Endodermal cell (in vitro differentiated cells): ENCODE measurements at regions not wholly inside any gene's neighbourhood (a gene's known extent, or its start where the extent isn't known, plus 50 kb on each side); places are given as distances from the start of the nearest gene placed in this dataset.
A peak's percentile ranks its signal among the peaks of the same experiment; 100 is the strongest.

Experiments used
- DNase-seq: peaks from one replicate; pipeline ENCODE4 v3.0.0-alpha.2; 2017
- H3K27ac ChIP-seq: 2 replicates; pipeline ENCODE4 v1.5.1; 2013; ENCODE audit warnings: mild to moderate bottlenecking, low read depth, low read length, moderate library complexity
- H3K27me3 ChIP-seq: 2 replicates; pipeline ENCODE4 v1.6.1; 2013; ENCODE audit warnings: mild to moderate bottlenecking, low read length, moderate library complexity; ENCODE audit not compliant: insufficient read depth, control insufficient read depth, poor library complexity, severe bottlenecking
- H3K36me3 ChIP-seq: 2 replicates; pipeline ENCODE4 v1.7.0; 2013; ENCODE audit warnings: mild to moderate bottlenecking, low read length, moderate library complexity; ENCODE audit not compliant: control insufficient read depth, insufficient read depth
- H3K4me1 ChIP-seq: one replicate; pipeline ENCODE4 v1.7.0; 2013; ENCODE audit warnings: low read length; ENCODE audit not compliant: control insufficient read depth, insufficient read depth
- H3K4me3 ChIP-seq: 2 replicates; pipeline ENCODE4 v1.5.1; 2013; ENCODE audit warnings: mild to moderate bottlenecking, low read length, moderate library complexity
- H3K9ac ChIP-seq: 2 replicates; pipeline ENCODE4 v1.6.1; 2013; ENCODE audit warnings: mild to moderate bottlenecking, low read length, moderate library complexity; ENCODE audit not compliant: poor library complexity, severe bottlenecking; ENCODE audit errors: extremely low read depth
- H3K9me3 ChIP-seq: 2 replicates; pipeline ENCODE4 v1.6.1; 2013; ENCODE audit warnings: mild to moderate bottlenecking, low read length, moderate library complexity; ENCODE audit not compliant: control insufficient read depth
- H3K27ac Mint-ChIP-seq: 2 replicates; pipeline ENCODE4 v1.8.0; 2020; ENCODE audit warnings: mixed read lengths
- H3K27me3 Mint-ChIP-seq: 2 replicates; pipeline ENCODE4 v1.8.0; 2021; ENCODE audit warnings: mild to moderate bottlenecking, mixed read lengths; ENCODE audit not compliant: insufficient read depth
- H3K36me3 Mint-ChIP-seq: 2 replicates; pipeline ENCODE4 v1.8.0; 2020; ENCODE audit warnings: low read depth, mixed read lengths
- H3K4me1 Mint-ChIP-seq: 2 replicates; pipeline ENCODE4 v1.8.0; 2020; ENCODE audit warnings: mixed read lengths
- H3K4me3 Mint-ChIP-seq: 2 replicates; pipeline ENCODE4 v1.8.0; 2020; ENCODE audit warnings: mild to moderate bottlenecking, moderate library complexity, mixed read lengths
- H3K9me3 Mint-ChIP-seq: 2 replicates; pipeline ENCODE4 v1.8.0; 2020; ENCODE audit warnings: mild to moderate bottlenecking, mixed read lengths
- CTCF ChIP-seq: fragments of 200-600 bp; sonication (generic); conservative IDR thresholded peaks from 2 replicates; pipeline ENCODE4 v1.5.0; 2021; ENCODE audit warnings: antibody characterized with exemption, mild to moderate bottlenecking
- WGBS, 2 experiments: methylation state at CpG; one replicate each; pipeline versions ENCODE4 v1.1.5 to v1.1.7; 2013; ENCODE audit warnings: missing lambda C conversion rate in 2 of 2, mixed read lengths in 1 of 2; ENCODE audit not compliant: insufficient coverage in 1 of 2, insufficient read length in 1 of 2; 5-methylcytosine and 5-hydroxymethylcytosine counted together

- Mint-ChIP-seq H3K27me3 (no peaks in the 10 kb centered on the region), H3K9me3 (peaks cover 7% of the 10 kb centered on the region), H3K4me1 (no peaks in the 10 kb centered on the region), H3K27ac (no peak overlapping the region), H3K36me3 (no peaks in the 10 kb centered on the region), H3K4me3 (no peak overlapping the region)
- WGBS, 2 experiments: 86 to 88% methylated on average over 2 to 3 of the region's 3 CpGs
- H3K4me3 ChIP-seq: no peak overlapping the region
- no peaks in the 10 kb centered on the region for H3K36me3 ChIP-seq
- no peak for TF ChIP-seq CTCF
- H3K27ac ChIP-seq: no peak overlapping the region
- no peaks in the 10 kb centered on the region for H3K4me1 ChIP-seq
- DNase-seq: no peak
- peaks cover 2% of the 10 kb centered on the region for H3K9me3 ChIP-seq
- H3K27me3 ChIP-seq: no peaks in the 10 kb centered on the region
- no peak overlapping the region for H3K9ac ChIP-seq
These were observed 80.8 kb upstream of the COL5A2 start for GRCh38 chr2:189260361-189260814.

DNA sequence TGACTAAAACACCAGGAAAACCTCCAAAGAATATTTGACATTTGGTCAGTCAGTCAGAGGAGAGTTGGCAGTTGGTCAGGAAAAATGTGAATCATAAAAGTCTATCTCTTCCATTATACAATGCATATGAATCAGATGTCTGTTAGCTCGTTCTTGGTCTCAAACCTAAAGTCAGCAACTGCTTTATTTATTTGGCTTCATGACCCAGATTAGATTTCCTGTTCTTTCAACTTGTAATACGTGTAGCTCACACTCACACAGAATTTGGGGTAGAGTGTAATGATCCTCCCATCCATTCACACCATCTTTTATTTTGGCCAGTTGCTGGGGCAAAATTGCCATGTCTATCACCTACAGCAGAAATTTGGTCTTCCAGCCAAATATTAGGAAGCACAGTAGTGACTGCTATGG is 81.9 kb upstream of the COL5A2 start:
- Mint-ChIP-seq H3K4me1 (no peaks in the 10 kb centered on the region), H3K27me3 (no peaks in the 10 kb centered on the region), H3K4me3 (no peak overlapping the region), H3K9me3 (peaks cover 10% of the 10 kb centered on the region), H3K27ac (no peak overlapping the region), H3K36me3 (no peaks in the 10 kb centered on the region)
- Histone ChIP-seq H3K9ac (no peak overlapping the region), H3K4me1 (no peaks in the 10 kb centered on the region), H3K36me3 (no peaks in the 10 kb centered on the region), H3K27me3 (no peaks in the 10 kb centered on the region), H3K4me3 (no peak overlapping the region), H3K9me3 (peaks cover 13% of the 10 kb centered on the region), H3K27ac (no peak overlapping the region)
- DNase-seq: no peak
- no peak for TF ChIP-seq CTCF
- WGBS, 2 experiments: 63 to 79% methylated on average over 1 to 2 of the region's 2 CpGs

DNA sequence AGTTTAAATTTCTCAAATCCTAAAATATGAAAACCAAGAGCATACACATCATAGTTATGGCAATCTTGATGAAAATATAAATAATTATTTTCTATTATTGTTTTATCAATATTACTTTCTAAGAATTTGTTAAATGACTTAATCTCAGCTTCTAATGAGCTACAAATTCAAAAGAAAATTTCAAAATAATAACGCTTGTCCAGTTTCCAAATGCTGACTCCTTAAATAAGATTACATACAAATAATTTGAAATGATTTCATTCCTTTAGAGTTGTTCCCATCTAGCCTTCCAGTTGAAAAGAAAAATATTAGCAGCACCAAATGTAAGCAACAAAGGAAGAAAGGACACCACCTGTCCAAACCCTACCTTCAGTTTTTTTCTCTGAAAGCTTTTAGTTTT is 82.4 kb upstream of the COL5A2 start:
- no peak for DNase-seq
- no peak for TF ChIP-seq CTCF
- H3K9me3 Mint-ChIP-seq: peaks cover 12% of the 10 kb centered on the region
- H3K27ac Mint-ChIP-seq: peak overlapping the region; percentile 46
- H3K4me3 ChIP-seq: no peak overlapping the region
- no peaks in the 10 kb centered on the region for H3K27me3 Mint-ChIP-seq
- 91 to 100% methylated on average over 1 of the region's 1 CpG for WGBS, 2 experiments
- H3K4me1 Mint-ChIP-seq: no peaks in the 10 kb centered on the region
- H3K4me3 Mint-ChIP-seq: no peak overlapping the region
- H3K27me3 ChIP-seq: no peaks in the 10 kb centered on the region
- H3K27ac ChIP-seq: no peak overlapping the region
- H3K9ac ChIP-seq: no peak overlapping the region
- peaks cover 14% of the 10 kb centered on the region for H3K9me3 ChIP-seq
- H3K36me3 ChIP-seq: no peaks in the 10 kb centered on the region
- H3K36me3 Mint-ChIP-seq: no peaks in the 10 kb centered on the region
- no peaks in the 10 kb centered on the region for H3K4me1 ChIP-seq
